Neutrophil (primary cell): ENCODE measurements at regions not wholly inside any gene's neighbourhood (a gene's known extent, or its start where the extent isn't known, plus 50 kb on each side); places are given as distances from the start of the nearest gene placed in this dataset.

Experiments used
- H3K27ac ChIP-seq: fragments of 200-600 bp; sonication (generic); 2 replicates; pipeline ENCODE4 v1.5.1; 2016; ENCODE audit warnings: mild to moderate bottlenecking, moderate library complexity
- H3K27me3 ChIP-seq: fragments of 200-600 bp; sonication (generic); 2 replicates; pipeline ENCODE4 v1.6.0; 2016; ENCODE audit warnings: mild to moderate bottlenecking
- H3K36me3 ChIP-seq: fragments of 200-600 bp; sonication (generic); 2 replicates; pipeline ENCODE4 v1.5.1; 2017
- H3K4me1 ChIP-seq, 2 experiments: fragments of 200-600 bp in 1 of 2; sonication (generic) in 1 of 2; 1 replicate in 1 of 2; 2 replicates in 1 of 2; pipeline versions ENCODE4 v1.5.1 to v1.6.1; 2013 to 2016; ENCODE audit warnings: low read depth in 1 of 2, low read length in 1 of 2, mild to moderate bottlenecking in 1 of 2, moderate library complexity in 1 of 2; ENCODE audit not compliant: control insufficient read depth in 1 of 2, insufficient read depth in 1 of 2
- H3K4me3 ChIP-seq, 2 experiments: fragments of 200-600 bp in 1 of 2; sonication (generic) in 1 of 2; 1 replicate in 1 of 2; 2 replicates in 1 of 2; pipeline ENCODE4 v1.5.1; 2013 to 2016; ENCODE audit warnings: low read depth in 1 of 2, low read length in 1 of 2, mild to moderate bottlenecking in 1 of 2, moderate library complexity in 1 of 2
- H3K9me3 ChIP-seq: fragments of 200-600 bp; sonication (generic); 2 replicates; pipeline ENCODE4 v1.5.1; 2016
- CTCF ChIP-seq: fragments of 200-600 bp; sonication (generic); IDR thresholded peaks from 2 replicates; pipeline ENCODE4 v1.5.1; 2016; ENCODE audit warnings: antibody characterized with exemption

DNA sequence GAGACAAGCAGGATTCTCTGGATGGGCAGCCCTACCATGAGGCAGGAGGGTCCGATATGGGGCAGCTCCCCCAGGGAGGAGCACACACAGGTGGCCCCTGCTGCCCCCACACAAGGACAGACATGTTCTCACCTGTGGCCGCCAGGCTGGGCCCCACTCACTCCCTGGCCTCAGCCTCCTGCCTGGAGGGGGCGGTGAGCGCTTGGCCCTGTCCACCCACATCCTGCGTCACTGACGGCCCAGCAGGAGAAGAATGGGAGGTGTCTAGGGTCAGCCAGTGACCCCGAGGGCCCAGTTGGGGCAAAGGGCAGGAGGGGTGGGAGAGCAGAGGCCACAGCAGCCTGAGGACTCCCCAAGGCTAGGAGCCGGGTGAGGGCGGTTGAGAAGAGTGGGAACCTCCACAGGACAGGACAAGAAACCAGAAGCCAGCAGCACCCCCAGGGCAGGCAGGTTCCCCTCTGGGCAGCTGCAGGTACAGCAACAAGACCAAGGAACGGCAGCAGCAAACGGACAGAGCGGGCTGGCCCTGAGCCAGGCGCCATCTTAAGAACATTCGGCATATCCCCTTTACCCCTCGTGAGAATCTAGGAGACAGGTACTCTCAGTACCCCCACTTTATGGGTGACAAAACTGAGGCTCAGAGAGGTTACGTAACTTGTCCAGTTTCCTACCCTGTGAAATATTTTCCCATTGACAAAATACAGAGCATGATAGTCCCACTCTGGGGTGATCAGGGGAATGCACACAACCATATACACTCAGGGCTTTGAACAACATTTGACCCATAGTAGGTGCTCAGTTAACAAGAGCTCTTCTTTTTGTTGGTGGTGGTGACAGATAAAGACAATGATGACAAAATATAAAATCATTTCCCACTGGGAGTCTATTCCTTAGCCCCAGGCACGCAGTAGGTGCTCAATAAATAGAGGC lies 74.3 kb downstream of the NCOR2 start:
- Histone ChIP-seq H3K36me3 (peaks cover 11% of the 10 kb centered on the region), H3K27ac (no peak overlapping the region)
- TF ChIP-seq CTCF: no peak

DNA sequence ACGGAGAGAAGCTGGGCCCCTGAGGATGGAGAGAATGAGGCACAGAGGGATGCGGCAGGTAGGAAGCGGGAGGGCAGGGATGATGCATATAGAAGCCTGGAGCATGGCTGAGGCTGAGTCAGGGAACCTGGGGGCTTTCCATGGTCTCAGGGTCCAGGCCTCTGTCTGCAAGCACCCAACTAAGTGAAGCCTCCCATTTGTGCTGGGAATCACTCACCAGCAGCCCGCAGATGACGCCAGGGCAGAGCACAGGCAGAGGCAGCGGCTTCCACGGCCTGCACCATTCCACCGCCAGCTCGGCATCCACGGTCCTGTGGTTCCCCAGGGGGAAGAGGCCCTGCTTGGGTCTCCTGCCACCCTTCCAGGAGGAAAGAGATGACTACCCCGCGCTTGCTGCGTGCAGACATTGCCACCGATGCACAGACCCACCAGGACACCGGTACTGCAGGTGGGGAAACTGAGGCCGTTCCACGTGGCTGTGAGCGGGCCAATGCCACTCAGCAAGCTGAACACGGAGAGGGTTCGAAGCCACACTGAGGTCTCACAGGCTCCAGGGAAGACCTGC lies 75.5 kb downstream of the NCOR2 start:
- H3K9me3 ChIP-seq: no peaks in the 10 kb centered on the region
- H3K4me3 ChIP-seq: no peak overlapping the region
- no peaks in the 10 kb centered on the region for H3K4me1 ChIP-seq
- TF ChIP-seq CTCF: no peak
- no peaks in the 10 kb centered on the region for H3K27me3 ChIP-seq
- peaks cover 11% of the 10 kb centered on the region for H3K36me3 ChIP-seq
- H3K27ac ChIP-seq: no peak overlapping the region

More for the DNA sequence above, 74.3 kb downstream of the NCOR2 start:
- Histone ChIP-seq H3K27me3 (no peaks in the 10 kb centered on the region), H3K4me1 (peaks cover 6% of the 10 kb centered on the region in 2 experiments), H3K4me3 (no peak overlapping the region), H3K9me3 (no peaks in the 10 kb centered on the region)

DNA sequence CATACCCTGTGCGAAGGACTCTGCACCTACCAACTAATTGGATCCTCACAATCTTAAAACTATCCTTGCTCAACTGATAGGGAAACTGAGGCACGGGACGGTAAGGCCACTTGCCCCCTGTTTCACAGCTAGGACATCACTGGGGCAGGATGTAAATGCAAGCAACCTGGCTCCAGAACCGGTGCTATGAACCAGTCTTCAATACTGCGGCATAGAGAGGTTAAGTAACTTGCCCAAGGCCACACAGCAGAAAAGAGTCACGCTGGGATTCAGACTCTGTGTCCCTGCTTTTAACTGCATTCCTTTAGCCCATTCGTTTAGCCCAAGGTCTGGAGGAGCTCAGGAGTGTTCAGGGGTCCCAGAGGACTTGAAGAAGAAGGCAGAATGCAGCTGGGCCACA lies 76.1 kb downstream of the NCOR2 start:
- no peak for TF ChIP-seq CTCF
- Histone ChIP-seq H3K36me3 (peaks cover 11% of the 10 kb centered on the region), H3K4me1 (no peaks in the 10 kb centered on the region)

DNA sequence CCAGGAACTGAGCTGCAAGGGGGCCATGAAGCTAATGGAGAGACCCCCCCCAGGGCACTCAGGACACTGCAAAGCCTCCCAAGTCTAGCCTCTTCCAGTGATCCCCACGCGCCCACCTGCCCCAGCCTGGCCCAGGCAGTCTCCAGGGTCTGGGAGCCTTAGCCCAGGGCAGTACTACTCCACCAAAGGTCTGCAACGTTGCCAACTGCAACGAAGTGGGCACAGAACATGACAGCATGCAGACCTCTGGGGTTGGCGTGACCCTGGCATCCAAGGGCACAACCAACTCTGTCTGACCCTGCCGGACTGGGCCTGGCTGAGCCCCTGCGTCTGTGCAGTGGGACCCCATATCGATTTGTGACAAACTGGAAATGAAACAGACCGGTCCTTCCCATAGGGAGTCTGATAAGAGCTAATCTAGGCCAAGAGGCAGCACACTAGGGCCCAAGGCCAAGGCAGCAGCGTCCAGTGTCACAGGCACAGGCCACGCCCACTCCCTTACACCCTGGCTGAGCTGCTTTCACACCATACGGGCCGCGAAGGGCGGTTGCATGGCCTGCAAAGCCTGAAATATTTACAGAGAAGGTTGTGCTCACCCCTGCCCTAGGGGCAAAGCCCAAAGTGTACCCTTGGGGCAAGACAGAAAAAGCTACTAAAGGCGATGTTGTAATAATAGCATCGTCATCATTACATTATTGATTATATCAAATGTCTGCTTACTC lies 76.7 kb downstream of the NCOR2 start:
- no peaks in the 10 kb centered on the region for H3K27me3 ChIP-seq
- H3K9me3 ChIP-seq: no peaks in the 10 kb centered on the region
- H3K36me3 ChIP-seq: peaks cover 11% of the 10 kb centered on the region
- no peaks in the 10 kb centered on the region for H3K4me1 ChIP-seq
- H3K27ac ChIP-seq: no peak overlapping the region
- TF ChIP-seq CTCF: no peak
- H3K4me3 ChIP-seq: no peak overlapping the region

More for the DNA sequence above, 76.1 kb downstream of the NCOR2 start:
- Histone ChIP-seq H3K27ac (no peak overlapping the region), H3K9me3 (no peaks in the 10 kb centered on the region), H3K27me3 (no peaks in the 10 kb centered on the region), H3K4me3 (no peak overlapping the region)

GRCh38 chr12:124489915-124490583 lies 77.4 kb downstream of the NCOR2 start:
- no peaks in the 10 kb centered on the region for H3K4me1 ChIP-seq
- H3K36me3 ChIP-seq: peaks cover 10% of the 10 kb centered on the region
- no peaks in the 10 kb centered on the region for H3K27me3 ChIP-seq
- no peak for TF ChIP-seq CTCF
- no peak overlapping the region for H3K27ac ChIP-seq
- H3K9me3 ChIP-seq: no peaks in the 10 kb centered on the region
- H3K4me3 ChIP-seq: no peak overlapping the region
